ENCODE measurements at regions not wholly inside any gene's neighbourhood (a gene's known extent, or its start where the extent isn't known, plus 50 kb on each side); places are given as distances from the start of the nearest gene placed in this dataset.

DNA sequence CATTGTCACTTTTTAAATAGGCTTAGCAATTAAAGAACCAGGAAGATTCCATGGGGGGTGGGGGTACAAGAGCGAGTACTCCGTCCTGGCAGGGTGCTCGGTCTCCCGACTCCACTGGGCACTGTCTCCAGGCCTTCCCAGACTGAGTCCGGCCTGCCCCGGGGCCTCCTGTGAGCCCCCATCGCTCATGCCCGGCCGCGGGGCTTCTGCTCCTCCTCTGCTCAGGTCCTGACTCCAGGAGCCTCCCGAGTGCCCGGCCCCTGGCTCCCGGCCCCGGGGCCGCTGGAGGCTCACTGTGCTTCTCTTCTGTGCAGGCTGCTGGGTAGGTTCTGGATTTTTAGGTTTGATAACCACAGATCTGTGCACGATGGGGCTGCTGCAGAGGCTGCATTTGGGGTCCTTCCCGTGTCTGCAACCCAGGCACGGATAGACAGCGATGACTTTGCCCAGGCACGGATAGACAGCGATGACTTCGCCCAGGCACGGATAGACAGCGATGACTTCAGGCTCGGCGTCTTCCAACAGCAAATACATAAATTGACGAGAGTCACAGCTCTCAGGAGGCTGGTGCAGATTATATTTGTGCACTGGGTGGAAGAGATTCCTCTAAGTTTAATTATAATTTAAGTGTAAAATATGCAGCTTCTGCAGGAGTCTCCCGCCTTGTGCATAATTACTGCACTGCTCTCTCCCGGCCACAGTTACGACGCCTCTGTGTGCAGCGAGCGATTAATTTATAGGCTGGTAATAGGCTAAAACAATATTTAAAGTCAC lies 74.8 kb upstream of the RXRA start:
- DNase-seq: no peak

GRCh38 chr9:134252084-134252830 lies 74.0 kb upstream of the RXRA start:
- no peak for DNase-seq

DNA sequence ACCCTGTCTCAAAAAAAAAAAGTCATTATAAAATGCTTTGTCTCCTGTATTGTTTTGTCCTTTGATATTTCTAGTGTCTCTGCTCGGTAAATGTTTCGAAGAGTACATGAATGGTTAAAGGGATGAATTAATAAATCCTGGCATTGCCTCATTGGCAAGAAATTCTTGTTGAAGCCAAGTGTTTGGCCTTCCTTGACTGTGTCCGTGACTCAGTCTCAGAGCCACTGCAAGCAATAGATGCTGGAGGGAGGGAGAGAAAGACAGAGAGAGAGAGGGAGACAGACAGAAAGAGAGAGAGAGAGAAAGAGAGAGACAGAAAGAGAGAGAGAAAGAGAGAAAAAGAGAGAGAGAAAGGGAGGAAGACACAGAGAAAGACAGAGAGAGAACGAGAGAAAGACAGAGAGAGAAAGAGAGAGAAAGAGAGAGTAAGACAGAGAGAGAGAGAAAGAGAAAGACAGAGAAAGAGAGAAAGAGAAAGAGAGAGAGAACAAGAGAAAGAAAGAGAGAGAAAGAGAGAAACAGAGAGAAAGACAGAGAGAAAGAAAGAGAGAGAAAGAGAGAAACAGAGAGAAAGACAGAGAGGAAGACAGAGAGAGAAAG lies 72.5 kb upstream of the RXRA start:
- DNase-seq: no peak

- DNase-seq: no peak
These were observed 67.9 kb upstream of the RXRA start for GRCh38 chr9:134258332-134258731.

DNA sequence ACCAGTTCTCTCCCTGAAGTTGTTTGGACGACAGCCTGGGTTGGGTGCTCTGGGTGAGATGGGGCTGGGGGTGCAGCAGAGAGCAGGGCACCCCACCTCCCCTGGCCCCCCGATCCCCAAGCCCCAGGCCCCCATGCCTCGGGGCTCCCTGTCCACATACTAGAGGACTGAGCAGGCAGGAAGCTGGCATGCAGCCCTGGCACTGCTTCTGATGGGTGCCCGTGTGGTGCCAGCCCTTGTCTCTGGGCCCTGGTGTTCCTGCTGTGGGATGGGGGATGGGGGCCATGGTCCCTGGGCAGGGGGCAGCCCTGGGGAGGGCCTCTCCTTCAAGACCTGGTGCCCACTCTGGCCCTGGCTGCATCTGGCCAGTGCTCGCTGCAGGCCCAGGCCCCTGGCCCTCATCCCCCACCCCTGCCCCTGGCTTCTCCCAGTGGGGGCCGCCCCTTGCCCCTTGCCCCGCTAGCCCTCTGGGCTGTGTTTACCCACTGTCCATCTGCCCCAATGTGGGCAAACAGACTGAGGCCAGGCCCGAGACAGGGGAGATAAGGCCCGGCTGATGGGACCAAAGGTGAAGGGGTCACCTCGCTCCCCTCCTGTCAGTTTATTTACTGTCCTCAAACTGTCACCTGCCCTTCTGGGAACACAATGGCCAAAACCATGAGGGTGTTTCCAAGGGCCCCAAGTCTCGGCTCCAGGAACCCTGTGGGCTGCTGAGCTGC lies 67.3 kb upstream of the RXRA start:
- DNase-seq: no peak

GRCh38 chr9:134259708-134260107 lies 66.5 kb upstream of the RXRA start:
- no peak for DNase-seq

DNA sequence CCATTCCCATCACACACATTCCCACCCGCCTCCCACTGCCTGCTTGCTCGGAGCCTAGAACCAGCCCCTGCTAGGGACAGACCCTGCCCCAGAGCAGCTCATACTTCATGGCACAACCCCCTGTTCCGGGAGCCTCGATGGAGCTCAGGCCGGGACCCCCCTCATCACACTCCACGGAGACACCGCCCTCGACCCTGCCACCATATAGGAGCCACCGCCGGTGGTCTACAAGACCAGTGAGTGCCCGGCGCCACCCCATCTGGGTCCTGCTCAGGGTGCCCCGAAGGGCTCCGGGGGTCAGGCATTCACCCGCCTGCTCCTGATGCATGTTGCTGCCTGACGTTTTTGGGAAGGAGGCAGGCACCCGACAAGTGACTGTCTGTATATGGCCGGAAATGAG lies 65.5 kb upstream of the RXRA start:
- DNase-seq: no peak

- DNase-seq: no peak
These were observed 64.2 kb upstream of the RXRA start for GRCh38 chr9:134262035-134262434.

- DNase-seq: no peak
These were observed 62.7 kb upstream of the RXRA start for GRCh38 chr9:134263596-134263995.

DNA sequence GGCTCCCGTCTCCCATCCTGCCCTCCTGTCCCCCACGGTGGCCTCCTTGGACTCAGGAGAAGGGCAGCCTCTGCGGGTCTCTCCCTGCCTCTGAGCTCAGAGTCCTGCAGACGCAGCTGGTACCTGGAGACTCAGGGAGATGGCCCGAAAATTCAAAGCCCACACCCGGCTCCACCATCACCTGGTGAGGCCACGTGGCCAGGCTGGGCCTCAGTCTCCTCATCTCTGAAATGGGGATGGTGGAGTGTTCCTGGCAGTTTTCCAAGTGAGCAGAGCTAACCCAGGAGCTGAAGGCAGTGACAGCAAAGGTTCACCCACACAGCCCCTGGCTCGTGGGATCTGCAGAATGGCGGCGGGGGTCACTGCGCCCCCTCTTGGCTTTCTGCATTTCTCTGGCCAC lies 62.1 kb upstream of the RXRA start:
- DNase-seq: no peak

DNA sequence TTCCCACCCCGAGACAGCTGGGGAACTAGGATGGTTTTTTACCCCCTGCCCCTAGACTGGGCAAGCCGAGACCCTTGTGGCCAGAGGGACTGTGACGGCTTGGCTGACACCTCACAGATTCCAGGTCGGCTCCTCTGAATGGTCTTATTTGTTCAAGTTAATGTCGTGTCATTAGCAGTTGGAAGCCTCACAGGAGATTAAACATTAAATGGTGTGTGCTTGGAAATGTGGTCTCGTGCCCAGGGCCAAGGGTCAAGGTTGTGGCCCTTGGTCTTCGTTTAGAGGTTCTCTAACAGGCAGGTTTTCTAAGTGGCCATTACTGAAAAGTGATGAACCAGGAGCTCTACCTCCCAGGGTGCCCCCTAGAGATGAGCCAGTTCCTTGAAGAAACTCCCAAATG lies 61.2 kb upstream of the RXRA start:
- DNase-seq: no peak

- DNase-seq: no peak
These were observed 59.8 kb upstream of the RXRA start for GRCh38 chr9:134266418-134266817.

DNA sequence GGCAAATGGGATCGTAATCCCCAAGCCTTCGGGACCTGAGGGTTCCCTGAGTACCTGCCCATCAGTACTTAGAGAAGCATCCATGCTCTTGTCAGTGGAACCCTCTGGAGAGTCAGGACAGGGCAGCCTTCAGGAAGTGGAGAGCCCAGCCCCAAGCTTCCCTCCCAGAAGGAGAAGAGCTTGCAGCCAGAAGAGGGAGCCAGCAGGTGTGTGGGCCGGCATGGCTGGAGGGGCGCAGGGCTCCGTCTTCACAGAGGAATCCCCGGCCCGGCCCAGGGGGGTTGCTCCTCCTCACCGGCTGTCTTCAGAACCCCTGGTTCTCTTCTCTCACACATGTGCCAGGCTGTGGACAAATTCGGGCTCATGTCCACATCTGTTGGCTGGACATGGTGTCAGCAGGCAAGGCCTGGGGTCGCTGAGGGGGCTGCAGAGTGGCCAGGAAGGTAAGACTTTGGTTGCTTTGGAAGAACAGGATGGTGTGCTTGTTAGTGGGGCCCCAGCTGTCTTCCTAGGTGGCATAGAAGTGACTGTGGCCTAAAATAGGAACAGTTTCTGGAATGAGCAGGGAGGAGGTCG lies 58.9 kb upstream of the RXRA start:
- DNase-seq: no peak

- peak; percentile 78 for DNase-seq
These were observed 58.2 kb upstream of the RXRA start for GRCh38 chr9:134267881-134268724.

DNA sequence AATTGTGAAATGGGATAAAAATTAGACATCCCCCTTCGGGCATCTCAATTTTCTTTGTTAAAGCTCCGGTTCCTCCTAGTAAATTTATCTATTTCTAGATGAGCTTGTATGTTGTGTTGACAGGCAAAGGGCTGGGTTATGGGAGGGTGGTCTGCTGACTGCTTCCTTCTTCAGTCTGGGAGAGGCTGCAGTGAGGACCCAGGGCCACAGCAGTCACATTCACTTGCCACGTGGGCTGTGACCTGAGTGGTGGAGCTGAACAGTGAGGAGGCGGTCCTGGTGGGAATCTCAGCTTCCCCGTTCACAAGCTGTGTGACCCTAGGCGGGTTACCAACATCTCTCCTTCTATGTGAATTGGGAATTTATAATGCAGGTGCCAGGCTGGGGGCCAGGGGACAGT lies 57.5 kb upstream of the RXRA start:
- DNase-seq: no peak

DNA sequence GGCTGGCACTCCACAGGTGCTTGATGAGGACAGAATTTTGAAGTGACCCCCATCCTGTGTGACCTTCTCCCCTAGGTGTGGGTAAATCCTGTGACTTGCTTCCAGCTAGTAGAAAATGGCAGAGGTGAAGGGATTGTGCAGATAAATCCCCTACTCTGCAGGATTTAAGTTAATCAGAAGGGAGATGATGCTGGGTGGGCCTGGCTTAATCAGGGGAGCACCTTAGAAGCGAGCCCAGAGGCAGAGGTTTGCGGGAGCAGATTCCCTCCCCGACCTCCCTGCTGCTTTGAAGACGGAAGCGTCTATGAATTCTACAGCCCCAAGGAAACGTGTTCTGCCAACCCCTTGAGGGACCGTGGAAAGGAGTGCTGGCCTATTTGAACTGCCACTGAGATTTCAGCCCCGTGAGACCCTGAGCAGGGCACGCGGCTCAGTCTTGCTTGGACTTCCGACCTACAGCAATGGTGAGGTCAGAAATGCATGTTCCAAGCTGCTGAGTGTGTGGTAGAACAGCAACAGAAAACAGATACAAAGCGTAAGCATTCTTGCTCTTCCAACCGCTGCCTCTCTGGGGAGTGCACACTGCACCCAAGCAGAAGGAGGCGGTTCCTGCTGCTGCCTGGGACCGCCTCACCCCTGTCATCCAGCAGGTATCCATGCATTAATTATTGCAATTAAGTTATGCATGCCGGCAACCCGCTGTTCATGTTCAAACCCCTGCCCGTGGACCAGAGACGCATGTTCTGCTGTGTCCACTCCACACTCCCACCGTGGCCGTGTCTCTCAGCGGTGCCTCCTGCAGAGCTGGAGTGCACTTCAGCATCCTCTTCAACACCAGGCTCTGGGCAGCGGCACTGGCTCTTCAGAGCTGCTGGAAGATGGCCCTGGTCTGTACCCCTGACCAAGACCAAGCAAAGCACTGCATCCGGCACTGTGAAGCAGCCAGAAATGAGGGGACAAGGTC lies 54.6 kb upstream of the RXRA start:
- DNase-seq: no peak

DNA sequence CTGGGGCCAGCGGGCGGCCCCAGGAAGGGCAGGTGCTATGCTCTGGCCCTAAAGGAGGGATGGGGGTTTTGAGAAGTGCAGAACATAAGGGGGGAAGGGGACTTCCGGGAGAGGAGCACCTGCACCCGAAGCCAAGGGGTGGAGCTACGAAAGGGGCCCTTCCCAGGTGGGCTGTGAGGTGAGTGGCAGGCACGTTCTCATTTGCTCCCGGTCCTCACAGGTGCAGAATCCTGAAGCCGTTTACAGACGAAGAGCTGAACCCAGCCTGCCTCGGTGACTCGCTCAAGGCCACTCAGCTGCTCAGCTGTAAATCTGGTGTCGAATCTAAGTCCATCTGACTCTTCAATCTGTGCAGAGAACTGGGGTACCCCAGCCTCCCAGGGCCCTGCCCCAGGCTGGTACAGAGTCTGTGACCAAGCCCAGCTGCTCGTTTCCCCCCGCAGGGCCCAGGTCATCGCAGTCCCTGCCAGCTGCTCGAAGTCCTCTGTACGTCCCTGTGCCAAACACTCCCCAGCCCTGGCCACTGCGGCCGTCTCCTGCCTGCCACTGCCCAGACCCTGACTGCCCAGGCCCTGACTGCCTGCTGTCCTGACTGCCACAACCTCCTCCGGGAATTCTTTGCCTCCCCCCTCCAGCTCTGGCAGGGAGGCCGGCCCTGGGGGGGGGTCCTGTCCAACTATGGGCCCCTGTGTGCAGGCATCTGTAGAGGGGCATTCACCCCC lies 53.8 kb upstream of the RXRA start:
- DNase-seq: no peak

DNA sequence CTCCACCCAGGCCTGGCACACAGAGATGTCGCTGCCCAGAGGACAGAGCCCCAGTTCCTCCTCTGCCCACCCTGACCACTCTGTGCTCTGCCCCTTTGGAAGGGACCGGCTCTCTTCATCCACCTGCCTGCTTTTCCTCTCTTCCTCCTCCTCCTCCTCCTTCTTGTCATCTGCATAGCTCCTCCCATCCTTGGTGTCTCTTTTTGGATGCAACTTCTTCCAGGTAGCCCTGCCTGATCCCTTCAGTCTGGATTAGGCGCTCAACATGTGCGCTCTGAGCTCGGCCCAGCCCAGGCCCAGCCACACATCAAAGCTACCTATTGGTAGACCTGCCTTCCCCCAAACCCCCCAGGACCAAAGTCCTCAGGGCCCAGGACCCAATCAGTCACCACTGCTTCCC lies 52.6 kb upstream of the RXRA start:
- no peak for DNase-seq

DNA sequence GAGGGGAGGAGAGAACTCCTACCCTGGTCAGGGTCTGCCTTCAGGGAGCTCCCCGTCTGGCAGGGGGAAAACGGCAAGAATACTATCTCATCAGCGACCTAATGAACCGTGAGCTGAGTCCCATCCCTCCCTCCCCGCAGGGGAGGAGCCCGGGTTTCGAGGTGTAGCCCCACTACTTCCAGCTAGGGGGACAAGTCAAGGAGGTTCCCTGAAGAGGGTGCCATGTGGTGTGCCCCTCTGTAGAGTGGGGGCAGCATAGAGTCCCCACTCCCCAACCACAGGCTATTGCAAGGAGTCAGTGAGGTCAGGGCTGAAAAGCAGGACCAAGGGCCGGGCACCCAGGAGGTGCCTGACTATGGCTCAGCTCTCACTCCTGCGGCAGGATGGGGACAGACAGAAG lies 50.9 kb upstream of the RXRA start:
- DNase-seq: no peak

Data from GF-D8 (cell line).